IMR-90 (cell line): ENCODE measurements at regions not wholly inside any gene's neighbourhood (a gene's known extent, or its start where the extent isn't known, plus 50 kb on each side); places are given as distances from the start of the nearest gene placed in this dataset.

Experiments used
- ATAC-seq: fragments of 200-7000 bp; cut with Tn5 transposase; 2 replicates; pipeline ENCODE4 v1.9.1; 2020; ENCODE audit warnings: low read depth, mild to moderate bottlenecking, moderate library complexity
- BruUV-seq: library from RNA; stranded (reverse); fragments of 400-500 nt; replicated peaks from 2 replicates; lab custom pipeline; 2021; lab: Mats Ljungman, UMichigan
- CTCF ChIA-PET: fragments of 300-600 bp; formaldehyde crosslinking; extraction: SDS; loops from one replicate; lab custom pipeline; 2021; ENCODE audit warnings: antibody characterized with exemption; lab: Yijun Ruan, JAX
- POLR2A ChIA-PET: fragments of 300-600 bp; sonication (Branson Sonifier 250); formaldehyde crosslinking; loops from one replicate; lab custom pipeline; 2022; ENCODE audit warnings: antibody characterized with exemption; ENCODE audit not compliant: unreplicated experiment; lab: Charles Lee
- DNase-seq: peaks from one replicate; pipeline ENCODE4 v3.0.0; 2013
- H2AFZ ChIP-seq: replicated peaks from 2 replicates; pipeline ENCODE3; 2013; ENCODE audit warnings: low read length, mild to moderate bottlenecking; ENCODE audit not compliant: poor library complexity
- H2AK5ac ChIP-seq: 2 replicates; pipeline ENCODE4 v1.6.1; 2013; ENCODE audit warnings: low read depth, low read length, inconsistent platforms
- H2AK9ac ChIP-seq: replicated peaks from 2 replicates; pipeline ENCODE3; 2013; ENCODE audit warnings: mild to moderate bottlenecking, low read depth, low read length, moderate library complexity; ENCODE audit not compliant: poor library complexity
- H2BK120ac ChIP-seq: 2 replicates; pipeline ENCODE4 v1.6.1; 2013; ENCODE audit warnings: low read depth, low read length, inconsistent platforms
- H2BK15ac ChIP-seq: 3 replicates; pipeline ENCODE4 v1.6.1; 2013; ENCODE audit warnings: low read depth, low read length, inconsistent platforms
- H2BK20ac ChIP-seq: 2 replicates; pipeline ENCODE4 v1.6.1; 2013; ENCODE audit warnings: low read depth, mild to moderate bottlenecking, inconsistent platforms, low read length, moderate library complexity
- H2BK5ac ChIP-seq: 2 replicates; pipeline ENCODE4 v1.6.1; 2013; ENCODE audit warnings: mild to moderate bottlenecking, low read depth, low read length, inconsistent platforms; ENCODE audit not compliant: poor library complexity, severe bottlenecking
- H3K14ac ChIP-seq: replicated peaks from 2 replicates; pipeline ENCODE4 v1.6.1; 2013; ENCODE audit warnings: low read depth, low read length, inconsistent platforms
- H3K18ac ChIP-seq: 2 replicates; pipeline ENCODE4 v1.6.1; 2013; ENCODE audit warnings: low read depth, low read length, control low read depth
- H3K23ac ChIP-seq: 2 replicates; pipeline ENCODE4 v1.6.1; 2013; ENCODE audit warnings: low read depth, low read length, inconsistent platforms
- H3K27ac ChIP-seq: 2 replicates; pipeline ENCODE4 v1.5.1; 2013; ENCODE audit warnings: mild to moderate bottlenecking, control low read depth, low read length; ENCODE audit not compliant: insufficient read depth
- H3K27me3 ChIP-seq: 2 replicates; pipeline ENCODE4 v1.6.1; 2013; ENCODE audit warnings: low read length; ENCODE audit not compliant: control insufficient read depth, insufficient read depth
- H3K36me3 ChIP-seq: 2 replicates; pipeline ENCODE4 v1.6.1; 2013; ENCODE audit warnings: low read length, mixed read lengths; ENCODE audit not compliant: control insufficient read depth, insufficient read depth
- H3K4ac ChIP-seq: 2 replicates; pipeline ENCODE4 v1.6.1; 2013; ENCODE audit warnings: low read depth, low read length, inconsistent platforms
- H3K4me1 ChIP-seq: 2 replicates; pipeline ENCODE4 v1.6.1; 2013; ENCODE audit warnings: low read length, mixed read lengths; ENCODE audit not compliant: control insufficient read depth, insufficient read depth
- H3K4me2 ChIP-seq: 2 replicates; pipeline ENCODE4 v1.6.1; 2013; ENCODE audit warnings: low read depth, mild to moderate bottlenecking, control low read depth, low read length, moderate library complexity
- H3K4me3 ChIP-seq: 2 replicates; pipeline ENCODE4 v1.5.1; 2013; ENCODE audit warnings: low read depth, mild to moderate bottlenecking, control low read depth, low read length, moderate library complexity; ENCODE audit not compliant: insufficient read depth
- H3K56ac ChIP-seq: 2 replicates; pipeline ENCODE4 v1.6.1; 2013; ENCODE audit warnings: low read length, inconsistent platforms; ENCODE audit not compliant: insufficient read depth; ENCODE audit errors: extremely low read depth
- H3K79me1 ChIP-seq, 2 experiments: 2 replicates each; pipeline ENCODE4 v1.6.1; 2013; ENCODE audit warnings: low read length in 2 of 2, inconsistent platforms in 1 of 2, low read depth in 1 of 2
- H3K9ac ChIP-seq: 2 replicates; pipeline ENCODE4 v1.6.1; 2013; ENCODE audit warnings: low read depth, low read length, control low read depth
- H3K9me1 ChIP-seq: 2 replicates; pipeline ENCODE4 v1.6.1; 2013; ENCODE audit warnings: low read length, inconsistent platforms; ENCODE audit not compliant: insufficient read depth
- H3K9me3 ChIP-seq: 2 replicates; pipeline ENCODE4 v1.6.1; 2013; ENCODE audit warnings: low read length; ENCODE audit not compliant: control insufficient read depth, insufficient read depth
- H4K20me1 ChIP-seq: 2 replicates; pipeline ENCODE4 v1.6.1; 2013; ENCODE audit warnings: low read length, inconsistent platforms; ENCODE audit not compliant: insufficient read depth
- H4K5ac ChIP-seq: 2 replicates; pipeline ENCODE4 v1.6.1; 2013; ENCODE audit warnings: mild to moderate bottlenecking, low read depth, low read length, control low read depth
- H4K8ac ChIP-seq, 2 experiments: 2 replicates each; pipeline ENCODE4 v1.6.1; 2013; ENCODE audit warnings: low read depth in 2 of 2, low read length in 2 of 2, control low read depth in 1 of 2, inconsistent platforms in 1 of 2
- H4K91ac ChIP-seq: 2 replicates; pipeline ENCODE4 v1.6.1; 2013; ENCODE audit warnings: low read depth, low read length, inconsistent platforms; ENCODE audit not compliant: insufficient read depth
- CHD1 ChIP-seq: IDR thresholded peaks from 2 replicates; pipeline ENCODE4 v1.6.1; 2012; ENCODE audit warnings: low read depth, low read length, improper control_type of control experiment
- FOS ChIP-seq: fragments of 150-350 bp; IDR thresholded peaks from 2 replicates; pipeline ENCODE4 v1.6.1; 2016; ENCODE audit warnings: low read depth, low read length
- MXI1 ChIP-seq: IDR thresholded peaks from 2 replicates; pipeline ENCODE4 v1.6.1; 2012; ENCODE audit warnings: low read depth, mild to moderate bottlenecking, low read length, moderate library complexity, borderline replicate concordance
- POLR2A ChIP-seq: IDR thresholded peaks from 2 replicates; pipeline ENCODE4 v1.6.1; 2012; ENCODE audit warnings: mild to moderate bottlenecking, low read depth, low read length
- USF2 ChIP-seq: fragments of 150-350 bp; IDR thresholded peaks from 2 replicates; pipeline ENCODE4 v1.6.1; 2017; ENCODE audit warnings: mild to moderate bottlenecking, antibody characterized with exemption, low read length, low read depth
- WGBS, 2 experiments: methylation state at CpG; one replicate each; pipeline versions ENCODE4 v1.1.5 to v1.1.7; 2013; ENCODE audit warnings: missing lambda C conversion rate in 2 of 2; ENCODE audit not compliant: insufficient read length in 1 of 2; ENCODE audit errors: extremely low coverage in 2 of 2; 5-methylcytosine and 5-hydroxymethylcytosine counted together
- dilution Hi-C: fragments of 300-500 bp; cut with HindIII; formaldehyde crosslinking; loops from one replicate; pipeline ENCODE4 v1.14.3; 2018; ENCODE audit warnings: low sequenced_read_pairs; ENCODE audit not compliant: unreplicated experiment
- in situ Hi-C: fragments of 300-500 bp; cut with MboI; formaldehyde crosslinking; loops from 3 replicates; pipeline ENCODE4 v1.14.3; 2019; ENCODE audit warnings: low sequenced_read_pairs, inconsistent platforms, mixed read lengths
- intact Hi-C: fragments of 100-400 bp; cut with micrococcal nuclease; formaldehyde crosslinking; loops from 2 replicates; pipeline ENCODE4 v1.10.0; 2022

DNA sequence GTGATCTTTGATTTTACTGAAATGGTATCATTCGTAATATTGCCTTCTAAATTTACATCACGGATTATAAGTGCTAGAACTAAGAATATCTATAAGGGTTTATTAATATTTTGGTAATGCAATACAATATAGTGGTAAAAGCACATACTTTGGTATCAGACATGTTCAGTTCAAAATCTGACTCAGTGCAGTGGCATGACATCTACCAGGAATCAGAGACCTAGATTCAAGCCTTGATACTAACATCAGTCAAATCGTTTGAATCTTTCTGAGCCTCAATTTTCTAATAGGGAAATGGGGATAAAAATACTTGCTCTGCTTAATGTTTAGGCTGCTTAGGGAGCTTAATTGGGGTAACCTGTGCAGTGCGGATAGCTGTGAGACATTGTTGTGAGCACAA lies 488.0 kb downstream of the BCKDHB start:
- Histone ChIP-seq H3K4ac (no peak overlapping the region), H3K27ac (no peak overlapping the region), H2AK5ac (no peak overlapping the region), H3K14ac (no peak overlapping the region), H3K9me1 (no peaks in the 10 kb centered on the region), H3K56ac (no peak overlapping the region), H3K36me3 (no peaks in the 10 kb centered on the region), H3K4me3 (no peak overlapping the region), H4K91ac (no peak overlapping the region), H4K8ac (no peak overlapping the region), H2BK5ac (no peak overlapping the region), H2BK120ac (no peak overlapping the region), H4K20me1 (no peaks in the 10 kb centered on the region), H3K4me1 (no peaks in the 10 kb centered on the region; the same call in 1 of the 2 replicates), H3K4me2 (no peak overlapping the region), H2AK9ac (no peak overlapping the region), H2BK20ac (no peak overlapping the region), H4K5ac (peak overlapping the region; percentile 81; the same call in 1 of the 2 replicates), H3K18ac (no peak overlapping the region; the same call in 1 of the 2 replicates), H3K9me3 (no peaks in the 10 kb centered on the region), H3K23ac (no peak overlapping the region), H3K27me3 (no peaks in the 10 kb centered on the region), H2AFZ (no peak overlapping the region), H3K9ac (no peak overlapping the region), H2BK15ac (no peak overlapping the region), H3K79me1 (no peaks in the 10 kb centered on the region)
- TF ChIP-seq FOS (no peak), POLR2A (no peak), USF2 (no peak), CHD1 (no peak), MXI1 (no peak)
- CTCF ChIA-PET, result no interaction called here
- in situ Hi-C loops, result no loop called here
- intact Hi-C loops, result no loop called here
- dilution Hi-C loops, result no loop called here
- DNase-seq (peak; percentile 28), ATAC-seq (no peak)
- no TSS peak for BruUV-seq
- WGBS, 2 experiments, result no CpG with 5 or more reads among the region's 4 CpGs
- POLR2A ChIA-PET, result no interaction called here
